Thoracic aorta (tissue), 2 donors: ENCODE measurements at regions not wholly inside any gene's neighbourhood (a gene's known extent, or its start where the extent isn't known, plus 50 kb on each side); places are given as distances from the start of the nearest gene placed in this dataset.

Source experiments
- ATAC-seq: fragments of 150-250 bp; one replicate; pipeline ENCODE4 v1.8.0; 2017; ENCODE audit warnings: low read depth; ENCODE audit not compliant: insufficient number of reproducible peaks, low FRiP score
- DNase-seq: peaks from one replicate; pipeline ENCODE4 v3.0.0-alpha.2; 2020; ENCODE audit warnings: low spot score
- H3K27ac ChIP-seq, 2 donors: fragments of 200-600 bp; sonication (generic); 1 replicate in 1 of 2; 2 replicates in 1 of 2; pipeline ENCODE4 v1.5.1; 2016; ENCODE audit warnings: mild to moderate bottlenecking in 2 of 2, moderate library complexity in 2 of 2
- H3K27me3 ChIP-seq: fragments of 200-600 bp; sonication (generic); replicated peaks from 2 replicates; pipeline ENCODE4 v1.6.0; 2016; ENCODE audit warnings: mild to moderate bottlenecking; ENCODE audit not compliant: insufficient read depth
- H3K36me3 ChIP-seq: fragments of 200-600 bp; sonication (generic); one replicate; pipeline ENCODE4 v1.5.1; 2016
- H3K4me1 ChIP-seq, 2 donors: fragments of 200-600 bp; sonication (generic); 1 replicate in 1 of 2; 2 replicates in 1 of 2; pipeline versions ENCODE4 v1.5.1 to v1.6.0; 2016; ENCODE audit warnings: low read depth in 2 of 2, mild to moderate bottlenecking in 1 of 2; ENCODE audit not compliant: control insufficient read depth in 1 of 2
- H3K4me3 ChIP-seq: fragments of 200-600 bp; sonication (generic); 2 replicates; pipeline ENCODE4 v1.5.1; 2016; ENCODE audit warnings: mild to moderate bottlenecking
- H3K9me3 ChIP-seq: fragments of 200-600 bp; sonication (generic); 2 replicates; pipeline ENCODE4 v1.5.1; 2016
- CTCF ChIP-seq: fragments of 200-600 bp; sonication (generic); IDR thresholded peaks from one replicate; pipeline ENCODE4 v1.5.1; 2019; ENCODE audit warnings: antibody characterized with exemption

- ATAC-seq, result no peak
- H3K9me3 ChIP-seq, result no peaks in the 10 kb centered on the region
- DNase-seq, result no peak
- H3K4me3 ChIP-seq, result no peak overlapping the region
- H3K36me3 ChIP-seq, result no peaks in the 10 kb centered on the region
- H3K27me3 ChIP-seq, result no peaks in the 10 kb centered on the region
- TF ChIP-seq CTCF, result no peak
- no peaks in the 10 kb centered on the region for H3K4me1 ChIP-seq
- no peak overlapping the region for H3K27ac ChIP-seq
These were observed 63.8 kb upstream of the OPCML start for GRCh38 chr11:133595998-133596590.

GRCh38 chr11:133593036-133593435 is 60.7 kb upstream of the OPCML start:
- no peak overlapping the region for H3K27ac ChIP-seq
- no peak overlapping the region for H3K4me3 ChIP-seq
- no peak for TF ChIP-seq CTCF
- H3K27me3 ChIP-seq, result no peaks in the 10 kb centered on the region
- DNase-seq (no peak), ATAC-seq (no peak)
- H3K4me1 ChIP-seq, result no peaks in the 10 kb centered on the region
- no peaks in the 10 kb centered on the region for H3K9me3 ChIP-seq
- no peaks in the 10 kb centered on the region for H3K36me3 ChIP-seq

GRCh38 chr11:133586903-133587517 is 54.7 kb upstream of the OPCML start:
- DNase-seq (no peak), ATAC-seq (no peak)
- Histone ChIP-seq H3K36me3 (no peaks in the 10 kb centered on the region), H3K9me3 (no peaks in the 10 kb centered on the region), H3K4me3 (no peak overlapping the region), H3K27ac (no peak overlapping the region), H3K27me3 (no peaks in the 10 kb centered on the region), H3K4me1 (no peaks in the 10 kb centered on the region)
- no peak for TF ChIP-seq CTCF

- Histone ChIP-seq H3K4me1 (no peaks in the 10 kb centered on the region), H3K27me3 (no peaks in the 10 kb centered on the region), H3K36me3 (no peaks in the 10 kb centered on the region), H3K4me3 (no peak overlapping the region), H3K9me3 (no peaks in the 10 kb centered on the region), H3K27ac (no peak overlapping the region)
- no peak for ATAC-seq
- no peak for DNase-seq
- no peak for TF ChIP-seq CTCF
These were observed 50.4 kb upstream of the OPCML start for GRCh38 chr11:133582750-133583149.

- H3K9me3 ChIP-seq, result no peaks in the 10 kb centered on the region
- no peak for ATAC-seq
- no peaks in the 10 kb centered on the region for H3K4me1 ChIP-seq
- H3K27ac ChIP-seq, result no peak overlapping the region
- no peak for TF ChIP-seq CTCF
- no peak overlapping the region for H3K4me3 ChIP-seq
- H3K27me3 ChIP-seq, result no peaks in the 10 kb centered on the region
- DNase-seq, result no peak
- H3K36me3 ChIP-seq, result no peaks in the 10 kb centered on the region
These were observed 50.0 kb upstream of the OPCML start for GRCh38 chr11:133582326-133582725.
